ENCODE measurements at regions not wholly inside any gene's neighbourhood (a gene's known extent, or its start where the extent isn't known, plus 50 kb on each side); places are given as distances from the start of the nearest gene placed in this dataset.

- WGBS (ENCODE audit: low lambda C conversion rate) = 58% methylated on average over 3 of the region's 3 CpGs
- POLR2A ChIA-PET = no interaction called here
- intact Hi-C loops (cut with micrococcal nuclease; ENCODE audit: unreplicated experiment) = no loop called here
Observed at GRCh38 chr2:120662746-120663145, 72.9 kb upstream of the GLI2 start.

DNA sequence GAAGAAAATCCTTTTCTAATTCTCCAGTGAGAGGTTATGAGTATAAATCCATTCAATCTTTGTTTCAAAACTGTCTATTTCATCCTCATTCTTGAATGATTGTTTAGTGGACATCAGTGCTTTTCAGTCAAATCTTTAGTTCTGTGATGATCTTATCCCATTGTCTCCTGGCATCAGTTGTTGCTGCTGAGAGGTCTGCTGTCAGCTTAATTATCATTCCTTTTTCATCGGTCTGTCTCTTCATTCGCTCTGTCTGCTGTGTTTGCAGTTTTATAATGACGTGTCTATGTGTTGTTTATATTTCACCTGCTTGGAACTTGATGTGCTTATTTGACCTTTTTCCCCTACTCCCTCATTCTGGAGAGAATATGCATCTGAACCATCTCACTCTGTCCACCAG lies 69.2 kb upstream of the GLI2 start:
- H3K36me3 ChIP-seq (replicated peaks in 1 of 2; ENCODE audit: control insufficient read depth in 1 of 2, insufficient read depth in 2 of 2, low read length in 2 of 2) = no peaks in the 10 kb centered on the region
- intact Hi-C loops (cut with micrococcal nuclease; ENCODE audit: unreplicated experiment) (no loop called here), in situ Hi-C loops (cut with HindIII; ENCODE audit: extremely low pct_ligation_motif_present, low pct_unique_long_range_greater_than_20kb) (no loop called here)
- no peaks in the 10 kb centered on the region for H3K79me2 ChIP-seq (ENCODE audit: insufficient read depth, low read length)
- DNase-seq (ENCODE audit: low spot score) (no peak), ATAC-seq (no peak), FAIRE-seq (peak; percentile 12)
- no peak overlapping the region for H3K4me2 ChIP-seq (ENCODE audit: low read depth, low read length)
- no peak overlapping the region for H3K9ac ChIP-seq (ENCODE audit: insufficient read depth, low read depth, low read length)
- no peak overlapping the region for H2AFZ ChIP-seq (ENCODE audit: low read length)
- no peak overlapping the region for H3K27ac ChIP-seq (ENCODE audit: extremely low read length, insufficient read depth, low read length)
- peaks cover 10% of the 10 kb centered on the region; the same call in 1 of the 2 replicates for H3K4me1 ChIP-seq (ENCODE audit: insufficient read depth, low read length)
- no TSS peak for BruUV-seq (replicated peaks)
- TF ChIP-seq IRF2 (CRISPR knock-in tag; IDR thresholded peaks at IDR 0.05) (no peak), FOXJ3 (CRISPR knock-in tag; IDR thresholded peaks at IDR 0.05; ENCODE audit: borderline replicate concordance) (no peak), IRX3 (CRISPR knock-in tag; IDR thresholded peaks at IDR 0.05; ENCODE audit: borderline replicate concordance, low read depth) (no peak), ZNF317 (CRISPR knock-in tag; IDR thresholded peaks at IDR 0.05) (peak; percentile 98), MEF2D (CRISPR knock-in tag; IDR thresholded peaks at IDR 0.05) (no peak), ZNF326 (CRISPR knock-in tag; IDR thresholded peaks at IDR 0.05; ENCODE audit: borderline replicate concordance) (no peak), MIXL1 (CRISPR knock-in tag; IDR thresholded peaks at IDR 0.05) (no peak)
- TF ChIP-seq, protein P1, sequence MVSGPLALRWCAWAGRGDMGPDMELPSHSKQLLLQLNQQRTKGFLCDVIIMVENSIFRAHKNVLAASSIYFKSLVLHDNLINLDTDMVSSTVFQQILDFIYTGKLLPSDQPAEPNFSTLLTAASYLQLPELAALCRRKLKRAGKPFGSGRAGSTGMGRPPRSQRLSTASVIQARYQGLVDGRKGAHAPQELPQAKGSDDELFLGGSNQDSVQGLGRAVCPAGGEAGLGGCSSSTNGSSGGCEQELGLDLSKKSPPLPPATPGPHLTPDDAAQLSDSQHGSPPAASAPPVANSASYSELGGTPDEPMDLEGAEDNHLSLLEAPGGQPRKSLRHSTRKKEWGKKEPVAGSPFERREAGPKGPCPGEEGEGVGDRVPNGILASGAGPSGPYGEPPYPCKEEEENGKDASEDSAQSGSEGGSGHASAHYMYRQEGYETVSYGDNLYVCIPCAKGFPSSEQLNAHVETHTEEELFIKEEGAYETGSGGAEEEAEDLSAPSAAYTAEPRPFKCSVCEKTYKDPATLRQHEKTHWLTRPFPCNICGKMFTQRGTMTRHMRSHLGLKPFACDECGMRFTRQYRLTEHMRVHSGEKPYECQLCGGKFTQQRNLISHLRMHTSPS (CRISPR knock-in tag; IDR thresholded peaks at IDR 0.05; ENCODE audit: low read depth) = no peak
- ChIA-PET POLR2A (no interaction called here), CTCF (ENCODE audit: low intra/inter-chr PET ratio, low total read pairs) (no interaction called here)
- WGBS (ENCODE audit: low lambda C conversion rate) = 14% methylated on average over 3 of the region's 3 CpGs
- H3K9me3 ChIP-seq (ENCODE audit: low read length) = peaks cover 12% of the 10 kb centered on the region
- H3K27me3 ChIP-seq (ENCODE audit: control insufficient read depth in 1 of 2, insufficient read depth in 2 of 2, low read length in 2 of 2) = peaks cover 0 to 31% of the 10 kb centered on the region in 2 experiments; a peak in 4 of 5 replicates
- H4K20me1 ChIP-seq (ENCODE audit: insufficient read depth, low read length) = no peaks in the 10 kb centered on the region
- H3K4me3 ChIP-seq (replicated peaks in 1 of 3; ENCODE audit: insufficient read depth in 1 of 3, low read depth in 2 of 3, low read length in 3 of 3) = no peak overlapping the region

More at GRCh38 chr2:120662746-120663145, 72.9 kb upstream of the GLI2 start:
- FAIRE-seq (no peak), DNase-seq (ENCODE audit: low spot score) (no peak), ATAC-seq (no peak)
- Histone ChIP-seq H3K4me2 (ENCODE audit: low read depth, low read length) (no peak overlapping the region), H3K9ac (ENCODE audit: insufficient read depth, low read depth, low read length) (no peak overlapping the region), H3K4me1 (ENCODE audit: insufficient read depth, low read length) (0 out of 2 replicates have a peak, but pooled peaks cover 6% of the 10 kb centered on the region), H2AFZ (ENCODE audit: low read length) (no peak overlapping the region), H3K27ac (ENCODE audit: extremely low read length, insufficient read depth, low read length) (no peak overlapping the region), H3K27me3 (ENCODE audit: control insufficient read depth in 1 of 2, insufficient read depth in 2 of 2, low read length in 2 of 2) (peaks cover 0 to 39% of the 10 kb centered on the region in 2 experiments; a peak in 4 of 5 replicates), H3K4me3 (replicated peaks in 1 of 3; ENCODE audit: insufficient read depth in 1 of 3, low read depth in 2 of 3, low read length in 3 of 3) (no peak overlapping the region), H3K9me3 (ENCODE audit: low read length) (peaks cover 12% of the 10 kb centered on the region), H3K36me3 (replicated peaks in 1 of 2; ENCODE audit: control insufficient read depth in 1 of 2, insufficient read depth in 2 of 2, low read length in 2 of 2) (no peaks in the 10 kb centered on the region), H3K79me2 (ENCODE audit: insufficient read depth, low read length) (no peaks in the 10 kb centered on the region), H4K20me1 (ENCODE audit: insufficient read depth, low read length) (no peaks in the 10 kb centered on the region; the same call in 1 of the 2 replicates)
- BruUV-seq (replicated peaks) = no TSS peak
- in situ Hi-C loops (cut with HindIII; ENCODE audit: extremely low pct_ligation_motif_present, low pct_unique_long_range_greater_than_20kb) = no loop called here
- TF ChIP-seq PRMT3 (CRISPR knock-in tag; IDR thresholded peaks at IDR 0.05; ENCODE audit: borderline replicate concordance, low read depth) = no peak
- no peak for TF ChIP-seq MIXL1 (CRISPR knock-in tag; IDR thresholded peaks at IDR 0.05)
- no peak for TF ChIP-seq SMAD9 (CRISPR knock-in tag; IDR thresholded peaks at IDR 0.05)
- no peak for TF ChIP-seq PLRG1 (conservative IDR thresholded peaks at IDR 0.05)
- no peak for TF ChIP-seq ZNF530 (CRISPR knock-in tag; IDR thresholded peaks at IDR 0.05; ENCODE audit: low read depth)
- no peak for TF ChIP-seq AKAP8 (CRISPR knock-in tag; IDR thresholded peaks at IDR 0.05)
- no peak for TF ChIP-seq ELF3 (CRISPR knock-in tag; IDR thresholded peaks at IDR 0.05)
- no peak for TF ChIP-seq RBM22 (optimal IDR thresholded peaks at IDR 0.05; ENCODE audit: low read length)
- TF ChIP-seq ZNF564 (CRISPR knock-in tag; IDR thresholded peaks at IDR 0.05) = no peak
- no peak for TF ChIP-seq ZNF780A (CRISPR knock-in tag; IDR thresholded peaks at IDR 0.05)
- no peak for TF ChIP-seq EHMT2 (IDR thresholded peaks at IDR 0.05; ENCODE audit: borderline replicate concordance, low read depth, low read length)
- TF ChIP-seq KLF15 (CRISPR knock-in tag; IDR thresholded peaks at IDR 0.05; ENCODE audit: borderline replicate concordance) = no peak
- TF ChIP-seq STAG1 (CRISPR knock-in tag; IDR thresholded peaks at IDR 0.05) = no peak
- TF ChIP-seq ZNF788 (CRISPR knock-in tag; IDR thresholded peaks at IDR 0.05; ENCODE audit: borderline replicate concordance) = no peak
- TF ChIP-seq ZNF772 (CRISPR knock-in tag; IDR thresholded peaks at IDR 0.05) = no peak
- no peak for TF ChIP-seq HMGA1 (CRISPR knock-in tag; conservative IDR thresholded peaks at IDR 0.05)
- CTCF ChIA-PET (ENCODE audit: low intra/inter-chr PET ratio, low total read pairs) = no interaction called here
